ENCODE measurements at regions not wholly inside any gene's neighbourhood (a gene's known extent, or its start where the extent isn't known, plus 50 kb on each side); places are given as distances from the start of the nearest gene placed in this dataset.

- TF ChIP-seq NPAS2 (CRISPR knock-in tag; IDR thresholded peaks at IDR 0.05; ENCODE audit: borderline replicate concordance) (no peak), ZNF343 (CRISPR knock-in tag; IDR thresholded peaks at IDR 0.05) (no peak), FOXA1 (IDR thresholded peaks at IDR 0.05) (no peak), FOXA1 (CRISPR knock-in tag; IDR thresholded peaks at IDR 0.05) (peak; percentile 69), YEATS4 (CRISPR knock-in tag; IDR thresholded peaks at IDR 0.05; ENCODE audit: borderline replicate concordance) (no peak), ZNF775 (CRISPR knock-in tag; IDR thresholded peaks at IDR 0.05; ENCODE audit: borderline replicate concordance) (no peak), ZNF224 (CRISPR knock-in tag; IDR thresholded peaks at IDR 0.05) (no peak), KAT7 (CRISPR knock-in tag; IDR thresholded peaks at IDR 0.05; ENCODE audit: borderline replicate concordance) (peak; percentile 63; the same call in 1 of the 2 replicates), POLR2G (IDR thresholded peaks at IDR 0.05; ENCODE audit: low read depth, low read length) (no peak), ZNF292 (CRISPR knock-in tag; IDR thresholded peaks at IDR 0.05; ENCODE audit: borderline replicate concordance, low read depth) (0 out of 2 replicates have a peak, but pooled peaks have one; percentile 34), ZNF503 (CRISPR knock-in tag; IDR thresholded peaks at IDR 0.05) (peak; percentile 73), ISX (CRISPR knock-in tag; conservative IDR thresholded peaks at IDR 0.05) (no peak), HOMEZ (CRISPR knock-in tag; IDR thresholded peaks at IDR 0.05; ENCODE audit: low read depth) (peak; percentile 61; the same call in 1 of the 2 replicates), SNAI1 (CRISPR knock-in tag; IDR thresholded peaks at IDR 0.05; ENCODE audit: borderline replicate concordance) (no peak), ZNF605 (CRISPR knock-in tag; IDR thresholded peaks at IDR 0.05) (peak; percentile 1; the same call in 1 of the 2 replicates), CREB1 (IDR thresholded peaks at IDR 0.05) (no peak), CREB1 (CRISPR knock-in tag; IDR thresholded peaks at IDR 0.05) (no peak; the same call in 1 of the 2 replicates), ZFP36 (IDR thresholded peaks at IDR 0.05; ENCODE audit: borderline replicate concordance, low read depth, low read length, partially characterized antibody) (no peak), RFX1 (IDR thresholded peaks at IDR 0.05) (no peak), GABPB1 (CRISPR knock-in tag; IDR thresholded peaks at IDR 0.05) (no peak), TAF1 (CRISPR knock-in tag; IDR thresholded peaks at IDR 0.05) (no peak)
- TF ChIP-seq, protein P1, sequence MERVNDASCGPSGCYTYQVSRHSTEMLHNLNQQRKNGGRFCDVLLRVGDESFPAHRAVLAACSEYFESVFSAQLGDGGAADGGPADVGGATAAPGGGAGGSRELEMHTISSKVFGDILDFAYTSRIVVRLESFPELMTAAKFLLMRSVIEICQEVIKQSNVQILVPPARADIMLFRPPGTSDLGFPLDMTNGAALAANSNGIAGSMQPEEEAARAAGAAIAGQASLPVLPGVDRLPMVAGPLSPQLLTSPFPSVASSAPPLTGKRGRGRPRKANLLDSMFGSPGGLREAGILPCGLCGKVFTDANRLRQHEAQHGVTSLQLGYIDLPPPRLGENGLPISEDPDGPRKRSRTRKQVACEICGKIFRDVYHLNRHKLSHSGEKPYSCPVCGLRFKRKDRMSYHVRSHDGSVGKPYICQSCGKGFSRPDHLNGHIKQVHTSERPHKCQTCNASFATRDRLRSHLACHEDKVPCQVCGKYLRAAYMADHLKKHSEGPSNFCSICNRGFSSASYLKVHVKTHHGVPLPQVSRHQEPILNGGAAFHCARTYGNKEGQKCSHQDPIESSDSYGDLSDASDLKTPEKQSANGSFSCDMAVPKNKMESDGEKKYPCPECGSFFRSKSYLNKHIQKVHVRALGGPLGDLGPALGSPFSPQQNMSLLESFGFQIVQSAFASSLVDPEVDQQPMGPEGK (CRISPR knock-in tag; IDR thresholded peaks at IDR 0.05): no peak
- TF ChIP-seq, protein P2, sequence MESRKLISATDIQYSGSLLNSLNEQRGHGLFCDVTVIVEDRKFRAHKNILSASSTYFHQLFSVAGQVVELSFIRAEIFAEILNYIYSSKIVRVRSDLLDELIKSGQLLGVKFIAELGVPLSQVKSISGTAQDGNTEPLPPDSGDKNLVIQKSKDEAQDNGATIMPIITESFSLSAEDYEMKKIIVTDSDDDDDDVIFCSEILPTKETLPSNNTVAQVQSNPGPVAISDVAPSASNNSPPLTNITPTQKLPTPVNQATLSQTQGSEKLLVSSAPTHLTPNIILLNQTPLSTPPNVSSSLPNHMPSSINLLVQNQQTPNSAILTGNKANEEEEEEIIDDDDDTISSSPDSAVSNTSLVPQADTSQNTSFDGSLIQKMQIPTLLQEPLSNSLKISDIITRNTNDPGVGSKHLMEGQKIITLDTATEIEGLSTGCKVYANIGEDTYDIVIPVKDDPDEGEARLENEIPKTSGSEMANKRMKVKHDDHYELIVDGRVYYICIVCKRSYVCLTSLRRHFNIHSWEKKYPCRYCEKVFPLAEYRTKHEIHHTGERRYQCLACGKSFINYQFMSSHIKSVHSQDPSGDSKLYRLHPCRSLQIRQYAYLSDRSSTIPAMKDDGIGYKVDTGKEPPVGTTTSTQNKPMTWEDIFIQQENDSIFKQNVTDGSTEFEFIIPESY (CRISPR knock-in tag; IDR thresholded peaks at IDR 0.05): no peak
- TF ChIP-seq, protein P3, sequence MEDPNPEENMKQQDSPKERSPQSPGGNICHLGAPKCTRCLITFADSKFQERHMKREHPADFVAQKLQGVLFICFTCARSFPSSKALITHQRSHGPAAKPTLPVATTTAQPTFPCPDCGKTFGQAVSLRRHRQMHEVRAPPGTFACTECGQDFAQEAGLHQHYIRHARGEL (CRISPR knock-in tag; IDR thresholded peaks at IDR 0.05): no peak
Measured at GRCh38 chr20:52913650-52914387, 58.3 kb upstream of the TSHZ2 start (continued).
